ENCODE measurements at regions not wholly inside any gene's neighbourhood (a gene's known extent, or its start where the extent isn't known, plus 50 kb on each side); places are given as distances from the start of the nearest gene placed in this dataset.

- in situ Hi-C loops (cut with MboI; ENCODE audit: low sequenced_read_pairs), result loop anchor here (25.0 kb wide), 1 partner anchor 289 kb away; no protein-coding TSS in a partner anchor
- no peaks in the 10 kb centered on the region for H3K9me1 ChIP-seq (ENCODE audit: insufficient read depth, low read length)
- CTCF ChIA-PET, result no interaction called here
Measured at GRCh38 chr12:54773593-54773992, 80.7 kb upstream of the MUCL1 start.

More at GRCh38 chr12:54773593-54773992, 80.7 kb upstream of the MUCL1 start:
- Histone ChIP-seq H2BK120ac (ENCODE audit: low read depth, low read length) (no peak overlapping the region), H3K56ac (ENCODE audit: extremely low read depth, insufficient read depth, low read length) (no peak overlapping the region), H3K18ac (ENCODE audit: low read depth, low read length) (no peak overlapping the region), H2AK9ac (replicated peaks; ENCODE audit: low read depth, low read length, poor library complexity) (no peak overlapping the region), H3K27ac (ENCODE audit: insufficient read depth, low read length) (no peak overlapping the region), H3K14ac (replicated peaks; ENCODE audit: low read depth, low read length) (no peak overlapping the region), H4K91ac (ENCODE audit: insufficient read depth, low read depth, low read length) (no peak overlapping the region), H2BK15ac (ENCODE audit: low read depth, low read length) (no peak overlapping the region), H2BK5ac (ENCODE audit: low read depth, low read length, poor library complexity, severe bottlenecking) (no peak overlapping the region), H3K36me3 (ENCODE audit: control insufficient read depth, insufficient read depth, low read length) (no peaks in the 10 kb centered on the region), H4K8ac (ENCODE audit: low read depth in 2 of 2, low read length in 2 of 2) (no peak overlapping the region), H3K4me2 (ENCODE audit: low read depth, low read length) (no peak overlapping the region), H3K79me1 (ENCODE audit: low read depth in 1 of 2, low read length in 2 of 2) (no peaks in the 10 kb centered on the region), H4K20me1 (ENCODE audit: insufficient read depth, low read length) (no peaks in the 10 kb centered on the region), H3K27me3 (ENCODE audit: control insufficient read depth, insufficient read depth, low read length) (no peaks in the 10 kb centered on the region), H4K5ac (ENCODE audit: low read depth, low read length) (no peak overlapping the region), H2AK5ac (ENCODE audit: low read depth, low read length) (no peak overlapping the region), H3K23ac (ENCODE audit: low read depth, low read length) (no peak overlapping the region), H3K4me3 (ENCODE audit: insufficient read depth, low read depth, low read length) (no peak overlapping the region), H2BK20ac (ENCODE audit: low read depth, low read length) (no peak overlapping the region), H3K4ac (ENCODE audit: low read depth, low read length) (no peak overlapping the region), H3K9me3 (ENCODE audit: control insufficient read depth, insufficient read depth, low read length) (no peaks in the 10 kb centered on the region), H3K4me1 (ENCODE audit: control insufficient read depth, insufficient read depth, low read length) (no peaks in the 10 kb centered on the region), H2AFZ (replicated peaks; ENCODE audit: low read length, poor library complexity) (no peak overlapping the region), H3K9ac (ENCODE audit: low read depth, low read length) (no peak overlapping the region)
- TF ChIP-seq RAD21 (IDR thresholded peaks at IDR 0.05; ENCODE audit: low read length), result no peak
- no peak for TF ChIP-seq POLR2A (IDR thresholded peaks at IDR 0.05; ENCODE audit: low read depth, low read length)
- no peak for TF ChIP-seq RFX5 (IDR thresholded peaks at IDR 0.05; ENCODE audit: low read depth, low read length)
- TF ChIP-seq NFE2L2 (IDR thresholded peaks at IDR 0.05; ENCODE audit: low read depth, low read length), result no peak
- TF ChIP-seq FOS (IDR thresholded peaks at IDR 0.05; ENCODE audit: low read depth, low read length), result no peak
- no peak for TF ChIP-seq BHLHE40 (IDR thresholded peaks at IDR 0.05; ENCODE audit: low read depth, low read length)
- TF ChIP-seq ELK1 (IDR thresholded peaks at IDR 0.05; ENCODE audit: borderline replicate concordance, low read depth, low read length), result no peak
- TF ChIP-seq MAZ (IDR thresholded peaks at IDR 0.05; ENCODE audit: borderline replicate concordance, low read depth, low read length), result no peak
- no peak for TF ChIP-seq RCOR1 (IDR thresholded peaks at IDR 0.05; ENCODE audit: insufficient replicate concordance, low read length)
- TF ChIP-seq MXI1 (IDR thresholded peaks at IDR 0.05; ENCODE audit: borderline replicate concordance, low read depth, low read length), result no peak
- TF ChIP-seq CHD1 (IDR thresholded peaks at IDR 0.05; ENCODE audit: low read depth, low read length), result no peak
- no peak for TF ChIP-seq SMC3 (IDR thresholded peaks at IDR 0.05; ENCODE audit: low read depth, low read length)
- no peak for TF ChIP-seq CEBPB (IDR thresholded peaks at IDR 0.05; ENCODE audit: low read depth, low read length)
- TF ChIP-seq USF2 (IDR thresholded peaks at IDR 0.05; ENCODE audit: low read depth, low read length), result no peak
- no peak for TF ChIP-seq MAFK (IDR thresholded peaks at IDR 0.05; ENCODE audit: low read depth, low read length)
- no peak for TF ChIP-seq CTCF (conservative IDR thresholded peaks at IDR 0.05; ENCODE audit: low read depth, low read length)
- BruUV-seq (replicated peaks), result no TSS peak
- intact Hi-C loops (cut with micrococcal nuclease) (no loop called here), dilution Hi-C loops (cut with HindIII; ENCODE audit: low sequenced_read_pairs, unreplicated experiment) (no loop called here)
- POLR2A ChIA-PET (ENCODE audit: unreplicated experiment), result no interaction called here
- ATAC-seq (ENCODE audit: low read depth), result no peak
- no CpG with 5 or more reads among the region's 1 CpG for WGBS, 2 experiments (ENCODE audit: extremely low coverage in 2 of 2, insufficient read length in 1 of 2)
- DNase-seq, result no peak

Measured in IMR-90 (cell line).